Epithelial cell of prostate (primary cell): ENCODE measurements at regions not wholly inside any gene's neighbourhood (a gene's known extent, or its start where the extent isn't known, plus 50 kb on each side); places are given as distances from the start of the nearest gene placed in this dataset.

ENCODE experiments used
- DNase-seq: peaks from one replicate; pipeline ENCODE4 v3.0.0-alpha.2; 2011; ENCODE audit warnings: low read depth, low spot score
- H3K27ac ChIP-seq: fragments of 450-650 bp; 2 replicates; pipeline ENCODE4 v1.5.1; 2017; ENCODE audit warnings: mild to moderate bottlenecking

- no peak for DNase-seq
Observed at GRCh38 chr16:17832738-17833137, 362.0 kb upstream of the XYLT1 start.

GRCh38 chr16:17831330-17831729 lies 360.6 kb upstream of the XYLT1 start:
- no peak overlapping the region for H3K27ac ChIP-seq
- no peak for DNase-seq

More at GRCh38 chr16:17832738-17833137, 362.0 kb upstream of the XYLT1 start:
- H3K27ac ChIP-seq = no peak overlapping the region

GRCh38 chr16:17830651-17831050 lies 359.9 kb upstream of the XYLT1 start:
- DNase-seq = no peak
- H3K27ac ChIP-seq = no peak overlapping the region

GRCh38 chr16:17829811-17830210 lies 359.1 kb upstream of the XYLT1 start:
- DNase-seq = no peak
- no peak overlapping the region for H3K27ac ChIP-seq

GRCh38 chr16:17828012-17828411 lies 357.3 kb upstream of the XYLT1 start:
- DNase-seq = no peak
- no peak overlapping the region for H3K27ac ChIP-seq

GRCh38 chr16:17827313-17827712 lies 356.6 kb upstream of the XYLT1 start:
- no peak for DNase-seq
- no peak overlapping the region for H3K27ac ChIP-seq

GRCh38 chr16:17817943-17818342 lies 347.2 kb upstream of the XYLT1 start:
- DNase-seq = no peak
- no peak overlapping the region for H3K27ac ChIP-seq

- no peak for DNase-seq
- no peak overlapping the region for H3K27ac ChIP-seq
Observed at GRCh38 chr16:17817260-17817659, 346.5 kb upstream of the XYLT1 start.

- no peak for DNase-seq
Observed at GRCh38 chr16:17812771-17813170, 342.0 kb upstream of the XYLT1 start.

GRCh38 chr16:17804857-17805256 lies 334.1 kb upstream of the XYLT1 start:
- H3K27ac ChIP-seq = no peak overlapping the region
- DNase-seq = no peak

More at GRCh38 chr16:17812771-17813170, 342.0 kb upstream of the XYLT1 start:
- no peak overlapping the region for H3K27ac ChIP-seq

- H3K27ac ChIP-seq = no peak overlapping the region
- no peak for DNase-seq
Observed at GRCh38 chr16:17803625-17804410, 333.1 kb upstream of the XYLT1 start.

GRCh38 chr16:17802571-17802970 lies 331.8 kb upstream of the XYLT1 start:
- H3K27ac ChIP-seq = no peak overlapping the region
- no peak for DNase-seq

- DNase-seq = no peak
- no peak overlapping the region for H3K27ac ChIP-seq
Observed at GRCh38 chr16:17801068-17801467, 330.3 kb upstream of the XYLT1 start.

GRCh38 chr16:17798716-17799115 lies 328.0 kb upstream of the XYLT1 start:
- DNase-seq = no peak
- no peak overlapping the region for H3K27ac ChIP-seq

- DNase-seq = no peak
- H3K27ac ChIP-seq = no peak overlapping the region
Observed at GRCh38 chr16:17793354-17793753, 322.6 kb upstream of the XYLT1 start.

- H3K27ac ChIP-seq = no peak overlapping the region
- no peak for DNase-seq
Observed at GRCh38 chr16:17784073-17784472, 313.3 kb upstream of the XYLT1 start.

- DNase-seq = no peak
- no peak overlapping the region for H3K27ac ChIP-seq
Observed at GRCh38 chr16:17780181-17780580, 309.4 kb upstream of the XYLT1 start.

- peak overlapping the region; percentile 8 for H3K27ac ChIP-seq
- DNase-seq = no peak
Observed at GRCh38 chr16:17777408-17777863, 306.7 kb upstream of the XYLT1 start.

- no peak for DNase-seq
- H3K27ac ChIP-seq = peak overlapping the region; percentile 8
Observed at GRCh38 chr16:17776888-17777287, 306.1 kb upstream of the XYLT1 start.

- DNase-seq = no peak
- no peak overlapping the region for H3K27ac ChIP-seq
Observed at GRCh38 chr16:17776465-17776864, 305.7 kb upstream of the XYLT1 start.

- DNase-seq = no peak
- H3K27ac ChIP-seq = no peak overlapping the region
Observed at GRCh38 chr16:17775061-17775460, 304.3 kb upstream of the XYLT1 start.

GRCh38 chr16:17773698-17774101 lies 302.9 kb upstream of the XYLT1 start:
- H3K27ac ChIP-seq = no peak overlapping the region
- DNase-seq = peak; percentile 16
